Activated naive CD8-positive, alpha-beta T cell treated with anti-CD3 and anti-CD28 coated beads, Interleukin-2, amount 10 ng/mL, durations not matched to agents 7 days and 5 days (primary cell): ENCODE measurements at regions not wholly inside any gene's neighbourhood (a gene's known extent, or its start where the extent isn't known, plus 50 kb on each side); places are given as distances from the start of the nearest gene placed in this dataset.

Source experiments
- ATAC-seq: fragments of 150-1000 bp; cut with Tn5 transposase; one replicate; pipeline ENCODE4 v1.10.0; 2021; ENCODE audit warnings: low read depth, moderate library complexity
- POLR2A ChIA-PET: fragments of 350-600 bp; sonication (Branson Sonifier 250); formaldehyde crosslinking; loops from one replicate; lab custom pipeline; 2021; ENCODE audit warnings: antibody characterized with exemption; lab: Charles Lee
- DNase-seq: peaks from one replicate; pipeline ENCODE4 v3.0.0; 2021
- H3K27ac Mint-ChIP-seq: one replicate; pipeline ENCODE4 v1.8.0; 2022; ENCODE audit warnings: mild to moderate bottlenecking, mixed read lengths
- H3K27me3 Mint-ChIP-seq: one replicate; pipeline ENCODE4 v1.8.0; 2022; ENCODE audit warnings: mild to moderate bottlenecking, moderate library complexity, mixed read lengths
- H3K36me3 Mint-ChIP-seq: one replicate; pipeline ENCODE4 v1.8.0; 2021; ENCODE audit warnings: mild to moderate bottlenecking, mixed read lengths
- H3K4me1 Mint-ChIP-seq: one replicate; pipeline ENCODE4 v1.8.0; 2021; ENCODE audit warnings: mixed read lengths
- H3K4me3 Mint-ChIP-seq: one replicate; pipeline ENCODE4 v1.8.0; 2022; ENCODE audit warnings: mild to moderate bottlenecking, moderate library complexity, mixed read lengths
- H3K9me3 Mint-ChIP-seq: one replicate; pipeline ENCODE4 v1.8.0; 2021; ENCODE audit warnings: mixed read lengths

DNA sequence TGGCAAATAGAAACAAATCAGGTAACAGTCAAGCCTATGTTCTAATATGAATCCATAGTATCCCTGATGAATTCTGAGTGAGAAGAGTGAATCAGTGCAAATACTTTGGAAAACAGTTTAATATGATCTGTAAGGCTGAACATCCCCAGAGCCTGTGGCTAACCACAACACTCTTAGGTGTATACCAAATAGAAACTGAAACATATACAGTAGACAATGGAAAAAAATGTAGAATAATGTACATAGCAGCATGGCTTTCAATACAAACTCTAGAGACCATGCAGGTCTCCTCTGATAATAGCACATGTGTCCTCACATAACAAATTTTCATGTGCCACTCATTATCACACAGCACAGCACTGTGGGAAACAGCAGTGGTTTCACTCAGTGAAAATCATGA, 513.6 kb downstream of the CDY2B start:
- Mint-ChIP-seq H3K9me3 (no peaks in the 10 kb centered on the region), H3K4me1 (no peaks in the 10 kb centered on the region), H3K36me3 (no peaks in the 10 kb centered on the region), H3K27me3 (no peaks in the 10 kb centered on the region), H3K4me3 (no peak overlapping the region), H3K27ac (no peak overlapping the region)
- no peak for ATAC-seq
- POLR2A ChIA-PET: no interaction called here
- DNase-seq: no peak

DNA sequence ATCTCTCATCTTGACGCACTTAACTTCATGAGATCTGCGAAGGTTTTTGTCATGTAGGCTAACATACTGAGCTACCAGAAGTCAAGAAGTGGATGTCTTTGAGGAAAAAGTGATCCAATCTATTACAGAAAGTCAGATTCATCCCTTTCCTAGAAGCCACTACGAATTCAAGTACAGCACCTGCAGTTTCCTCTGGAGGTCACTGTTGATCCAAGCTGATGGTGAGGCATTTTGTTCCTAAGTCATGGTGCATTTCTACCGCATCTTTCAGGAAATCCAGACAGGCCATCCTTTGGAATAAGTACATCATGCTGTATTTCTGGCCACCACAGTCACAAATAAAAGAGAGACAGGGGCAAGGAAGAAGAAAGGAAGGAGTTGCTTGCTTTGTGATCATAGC, 541.0 kb downstream of the CDY2B start:
- Mint-ChIP-seq H3K36me3 (no peaks in the 10 kb centered on the region), H3K4me1 (no peaks in the 10 kb centered on the region), H3K4me3 (no peak overlapping the region), H3K9me3 (peaks cover 2% of the 10 kb centered on the region), H3K27me3 (no peaks in the 10 kb centered on the region), H3K27ac (no peak overlapping the region)
- ATAC-seq: no peak
- no peak for DNase-seq
- POLR2A ChIA-PET: no interaction called here

DNA sequence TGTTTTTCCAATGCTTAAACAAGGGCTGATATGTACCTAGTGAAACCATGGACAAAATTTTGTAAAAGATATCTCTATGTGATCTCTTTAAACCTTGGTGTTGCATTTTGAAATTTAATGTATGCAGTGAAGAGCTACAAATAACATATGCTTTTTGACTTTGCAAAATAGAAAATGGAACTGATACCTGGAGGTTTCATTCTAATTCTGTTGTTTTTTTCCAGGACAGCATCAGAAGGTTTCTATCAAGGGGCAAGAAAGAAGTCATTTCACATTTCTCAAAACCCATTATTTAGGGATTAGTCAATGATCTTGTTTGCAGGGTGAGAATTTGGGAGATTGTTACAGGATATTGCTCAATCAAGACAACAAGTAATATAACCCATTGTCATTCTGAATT, 549.3 kb downstream of the CDY2B start:
- Mint-ChIP-seq H3K9me3 (peaks cover 1% of the 10 kb centered on the region), H3K27ac (no peak overlapping the region), H3K27me3 (no peaks in the 10 kb centered on the region), H3K36me3 (no peaks in the 10 kb centered on the region), H3K4me1 (no peaks in the 10 kb centered on the region), H3K4me3 (no peak overlapping the region)
- DNase-seq (no peak), ATAC-seq (no peak)
- POLR2A ChIA-PET: no interaction called here

DNA sequence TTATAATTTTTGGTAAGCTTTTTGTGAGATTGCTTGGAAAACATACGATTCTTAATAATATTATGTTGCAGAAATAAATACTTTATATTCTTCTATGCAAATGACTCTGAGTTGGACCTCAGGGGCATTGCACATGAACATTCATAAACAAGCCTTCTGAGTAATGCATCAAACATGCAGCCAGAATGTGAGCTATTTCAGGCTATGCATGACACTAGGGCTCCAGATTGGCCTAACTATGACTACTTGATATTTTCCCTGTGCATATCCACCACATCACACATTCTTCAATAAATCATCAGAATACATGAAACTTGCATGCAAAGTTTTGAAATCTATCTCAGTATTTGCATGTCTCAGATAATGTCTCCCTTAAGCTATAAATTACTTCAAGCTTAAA, 560.1 kb downstream of the CDY2B start:
- no peaks in the 10 kb centered on the region for H3K36me3 Mint-ChIP-seq
- no peak overlapping the region for H3K4me3 Mint-ChIP-seq

DNA sequence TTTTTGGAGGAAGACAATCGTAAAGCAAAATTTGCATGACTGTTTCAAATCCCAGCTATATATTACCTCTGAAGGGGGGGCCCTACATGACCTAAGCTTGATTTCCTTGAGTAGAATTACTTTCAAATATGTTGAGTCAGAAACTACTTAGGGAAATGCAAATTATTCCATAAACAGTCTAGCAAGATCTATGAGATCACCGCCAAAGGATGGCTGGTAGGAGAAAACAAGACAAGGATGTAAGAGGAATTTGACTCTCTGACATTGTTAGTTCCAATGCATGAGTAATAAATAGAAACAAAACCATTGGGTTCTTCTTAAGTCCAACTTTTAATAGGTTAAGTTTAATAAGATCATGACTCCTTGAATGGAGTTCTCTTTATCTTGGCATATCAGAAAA, 561.4 kb downstream of the CDY2B start:
- no peaks in the 10 kb centered on the region for H3K36me3 Mint-ChIP-seq
- DNase-seq (no peak), ATAC-seq (no peak)
- no peaks in the 10 kb centered on the region for H3K9me3 Mint-ChIP-seq
- POLR2A ChIA-PET: no interaction called here
- H3K4me1 Mint-ChIP-seq: no peaks in the 10 kb centered on the region
- H3K4me3 Mint-ChIP-seq: no peak overlapping the region
- no peaks in the 10 kb centered on the region for H3K27me3 Mint-ChIP-seq
- no peak overlapping the region for H3K27ac Mint-ChIP-seq

More for the DNA sequence above, 560.1 kb downstream of the CDY2B start:
- Mint-ChIP-seq H3K4me1 (no peaks in the 10 kb centered on the region), H3K27ac (no peak overlapping the region), H3K9me3 (no peaks in the 10 kb centered on the region), H3K27me3 (no peaks in the 10 kb centered on the region)
- DNase-seq (no peak), ATAC-seq (no peak)
- POLR2A ChIA-PET: no interaction called here

DNA sequence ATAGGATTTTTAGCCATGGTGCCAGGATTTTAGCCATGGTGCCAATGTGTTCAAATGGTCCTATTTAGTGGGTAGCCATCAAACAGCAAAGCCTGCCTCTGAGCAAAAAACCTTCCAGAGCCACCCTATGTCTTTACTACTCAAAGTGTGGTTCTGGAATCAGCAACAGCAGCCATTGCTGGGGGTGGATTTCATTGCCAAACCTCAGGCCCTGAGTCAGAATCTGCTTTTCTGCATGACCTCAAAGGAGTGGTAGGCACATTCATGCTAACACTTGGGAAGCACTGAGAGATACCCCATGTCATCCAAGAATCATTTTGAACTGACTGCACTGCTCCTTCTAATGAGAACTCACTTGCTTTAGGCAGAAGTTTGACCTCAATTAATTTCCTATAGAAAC, 603.0 kb downstream of the CDY2B start:
- Mint-ChIP-seq H3K4me3 (no peak overlapping the region), H3K9me3 (no peaks in the 10 kb centered on the region), H3K27me3 (no peaks in the 10 kb centered on the region), H3K27ac (no peak overlapping the region), H3K4me1 (no peaks in the 10 kb centered on the region), H3K36me3 (no peaks in the 10 kb centered on the region)
- DNase-seq (no peak), ATAC-seq (no peak)
- POLR2A ChIA-PET: no interaction called here

DNA sequence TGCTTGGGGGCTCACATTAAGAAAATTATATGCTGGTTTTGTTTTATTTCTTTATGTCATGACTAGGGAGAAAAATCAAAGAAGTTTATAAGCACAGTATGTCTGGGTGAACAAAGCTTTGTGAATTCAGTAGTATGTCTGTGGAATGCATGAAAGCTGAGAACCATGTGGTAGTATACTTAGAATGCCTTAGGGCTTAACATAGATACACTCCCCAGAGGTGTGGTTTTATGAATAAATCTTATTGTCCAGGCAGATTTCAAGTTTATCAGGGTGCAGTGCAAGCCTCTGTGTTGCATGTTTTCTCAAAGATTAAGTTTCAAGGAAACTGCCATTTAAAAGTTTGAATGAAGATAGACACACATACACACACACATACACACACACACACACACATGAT, 620.5 kb downstream of the CDY2B start:
- no peaks in the 10 kb centered on the region for H3K4me1 Mint-ChIP-seq
- ATAC-seq (no peak), DNase-seq (no peak)
- no peak overlapping the region for H3K27ac Mint-ChIP-seq
- H3K36me3 Mint-ChIP-seq: no peaks in the 10 kb centered on the region
- no peaks in the 10 kb centered on the region for H3K9me3 Mint-ChIP-seq
- H3K27me3 Mint-ChIP-seq: no peaks in the 10 kb centered on the region
- no peak overlapping the region for H3K4me3 Mint-ChIP-seq
- POLR2A ChIA-PET: no interaction called here

DNA sequence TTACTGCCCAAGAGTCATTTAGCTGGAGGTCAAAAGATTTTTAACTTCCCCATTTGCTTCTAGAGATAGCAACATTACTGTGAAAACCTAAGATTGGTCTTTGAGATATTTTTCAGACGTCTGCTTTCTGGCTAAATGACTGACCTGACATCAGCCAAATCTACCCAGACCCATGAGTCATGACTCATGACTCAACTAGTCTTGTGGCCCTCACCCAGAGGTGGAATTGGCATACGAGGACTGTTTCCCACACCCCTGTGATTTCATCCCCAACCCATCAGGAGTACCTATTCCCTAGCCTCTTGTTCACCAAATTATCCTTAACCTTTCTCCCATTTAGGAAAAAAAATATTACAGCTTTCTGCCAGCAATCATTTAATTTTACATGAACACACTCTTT, 641.6 kb downstream of the CDY2B start:
- Mint-ChIP-seq H3K4me1 (no peaks in the 10 kb centered on the region), H3K27ac (no peak overlapping the region), H3K9me3 (peaks cover 1% of the 10 kb centered on the region), H3K36me3 (no peaks in the 10 kb centered on the region), H3K4me3 (no peak overlapping the region), H3K27me3 (no peaks in the 10 kb centered on the region)
- DNase-seq (no peak), ATAC-seq (no peak)
- POLR2A ChIA-PET: no interaction called here

DNA sequence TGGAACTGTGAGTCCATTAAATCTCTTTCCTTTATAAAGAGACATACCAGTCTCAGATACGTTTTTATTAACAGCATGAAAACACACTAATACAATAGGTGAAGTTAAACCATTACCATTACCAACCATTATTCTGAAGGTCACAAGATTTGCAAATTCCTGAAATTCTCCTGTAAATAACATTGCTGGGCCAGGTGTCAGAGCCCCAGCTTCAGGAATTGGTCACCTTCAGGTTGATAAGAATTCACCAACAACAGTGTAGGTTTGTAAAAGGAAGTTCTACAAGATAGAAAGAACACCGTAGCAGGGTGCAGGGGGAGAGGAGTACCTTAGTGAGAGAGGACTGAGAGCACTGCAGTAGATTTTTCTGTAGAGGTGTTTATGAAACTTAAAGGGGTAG, 644.3 kb downstream of the CDY2B start:
- Mint-ChIP-seq H3K4me3 (no peak overlapping the region), H3K27ac (no peak overlapping the region), H3K9me3 (peaks cover 1% of the 10 kb centered on the region), H3K4me1 (no peaks in the 10 kb centered on the region), H3K36me3 (no peaks in the 10 kb centered on the region), H3K27me3 (no peaks in the 10 kb centered on the region)
- POLR2A ChIA-PET: no interaction called here
- ATAC-seq: no peak
- no peak for DNase-seq

DNA sequence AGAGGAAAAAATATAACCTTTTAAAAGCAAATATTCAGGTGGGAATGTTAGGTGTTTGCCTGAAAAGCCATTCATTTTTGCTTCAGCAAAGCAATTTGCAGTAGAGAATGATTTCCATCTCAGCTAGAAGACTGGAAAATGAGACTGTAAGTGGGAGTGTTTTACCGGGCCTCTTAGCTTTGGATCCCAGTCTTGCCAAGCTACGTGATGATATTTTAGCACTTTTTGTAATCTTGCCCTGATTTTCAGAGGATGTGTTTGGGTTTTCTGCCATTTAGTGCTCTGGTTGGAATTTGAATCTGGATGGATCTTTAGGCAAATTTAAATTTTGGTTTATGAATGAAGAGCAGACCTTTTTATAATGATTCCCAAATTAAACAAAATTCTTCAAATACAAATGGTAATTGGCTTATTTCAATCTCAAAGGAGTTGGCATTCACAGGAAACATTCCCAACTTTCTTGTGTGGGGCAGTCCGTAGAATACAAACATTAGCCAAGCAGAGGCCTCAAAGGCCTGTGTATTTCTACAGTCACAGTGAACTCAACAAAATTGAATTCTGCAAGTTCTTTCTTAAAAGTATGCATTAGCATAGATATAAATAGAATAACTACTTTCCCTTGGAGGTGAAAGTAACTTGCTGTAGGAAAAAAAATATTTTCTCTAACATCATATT, 646.4 kb downstream of the CDY2B start:
- POLR2A ChIA-PET: no interaction called here
- DNase-seq (no peak), ATAC-seq (no peak)
- Mint-ChIP-seq H3K9me3 (peaks cover 1% of the 10 kb centered on the region), H3K27ac (no peak overlapping the region), H3K36me3 (no peaks in the 10 kb centered on the region), H3K4me1 (no peaks in the 10 kb centered on the region), H3K4me3 (no peak overlapping the region), H3K27me3 (no peaks in the 10 kb centered on the region)

DNA sequence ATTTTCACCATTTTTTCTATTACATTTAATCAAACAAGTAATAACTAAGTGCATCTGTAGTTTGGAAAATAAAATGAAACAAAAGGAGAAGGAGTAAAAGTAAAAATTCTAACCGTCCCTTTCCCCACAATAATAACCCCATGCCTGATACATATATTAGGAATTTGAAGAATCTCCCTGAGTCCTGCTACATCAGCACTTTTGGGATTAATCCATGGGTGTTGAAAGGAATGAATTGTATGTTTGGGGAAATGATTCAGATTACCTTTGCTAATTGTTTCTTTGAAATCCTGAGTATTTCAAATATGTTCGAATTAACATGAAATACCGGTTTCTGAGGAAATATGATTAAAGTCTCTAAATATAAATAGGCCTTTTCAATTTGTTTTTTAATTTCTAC, 648.0 kb downstream of the CDY2B start:
- no peaks in the 10 kb centered on the region for H3K36me3 Mint-ChIP-seq
- no peak for ATAC-seq
- H3K27me3 Mint-ChIP-seq: no peaks in the 10 kb centered on the region
- no peak overlapping the region for H3K4me3 Mint-ChIP-seq
- no peak overlapping the region for H3K27ac Mint-ChIP-seq
- H3K4me1 Mint-ChIP-seq: no peaks in the 10 kb centered on the region
- peaks cover under 1% of the 10 kb centered on the region for H3K9me3 Mint-ChIP-seq
- DNase-seq: no peak
- POLR2A ChIA-PET: no interaction called here

DNA sequence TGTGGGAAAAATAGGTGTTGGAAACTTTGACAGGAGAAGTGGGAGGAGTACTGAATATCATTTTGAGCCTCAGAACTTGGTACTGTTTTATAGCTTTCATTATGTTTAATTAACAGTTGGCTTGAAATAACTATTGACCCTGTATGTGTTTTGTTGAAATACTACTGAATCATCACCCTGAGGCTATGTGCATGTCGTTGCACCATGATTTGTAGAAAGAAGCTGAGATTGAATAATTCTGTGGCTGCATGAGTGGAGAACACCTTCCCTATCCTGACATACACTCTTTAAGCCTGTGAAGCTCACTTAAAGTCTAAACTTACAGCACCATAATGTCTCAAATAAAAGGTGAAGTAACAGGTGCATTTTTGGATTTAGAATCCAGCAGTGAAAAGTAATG, 656.5 kb downstream of the CDY2B start:
- H3K27ac Mint-ChIP-seq: no peak overlapping the region
- POLR2A ChIA-PET: no interaction called here

DNA sequence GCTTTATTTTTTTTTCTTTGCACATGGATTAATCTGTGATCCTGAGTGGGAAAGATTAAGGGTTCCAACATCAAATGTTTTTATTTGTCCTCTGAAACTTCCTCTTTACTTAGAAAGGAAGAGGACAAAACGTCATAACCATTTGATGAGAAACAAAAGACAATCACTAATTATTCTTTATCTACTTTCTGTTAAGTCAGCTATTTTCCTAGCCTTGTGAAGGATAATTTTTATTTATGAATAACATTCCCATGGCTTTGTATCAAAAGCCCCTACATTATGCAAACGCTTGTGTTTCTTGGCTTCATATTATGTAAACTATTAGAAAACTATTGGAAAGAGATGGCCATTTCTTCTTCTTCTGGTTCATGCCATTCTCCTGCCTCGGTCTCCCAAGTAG, 677.6 kb downstream of the CDY2B start:
- no peaks in the 10 kb centered on the region for H3K36me3 Mint-ChIP-seq
- no peak overlapping the region for H3K4me3 Mint-ChIP-seq
- H3K27me3 Mint-ChIP-seq: no peaks in the 10 kb centered on the region
- no peak for DNase-seq
- H3K27ac Mint-ChIP-seq: no peak overlapping the region
- no peaks in the 10 kb centered on the region for H3K9me3 Mint-ChIP-seq
- no peaks in the 10 kb centered on the region for H3K4me1 Mint-ChIP-seq
- no peak for ATAC-seq
- POLR2A ChIA-PET: no interaction called here

More for the DNA sequence above, 656.5 kb downstream of the CDY2B start:
- H3K4me3 Mint-ChIP-seq: no peak overlapping the region
- no peaks in the 10 kb centered on the region for H3K27me3 Mint-ChIP-seq
- no peaks in the 10 kb centered on the region for H3K9me3 Mint-ChIP-seq
- ATAC-seq (no peak), DNase-seq (no peak)
- no peaks in the 10 kb centered on the region for H3K4me1 Mint-ChIP-seq
- H3K36me3 Mint-ChIP-seq: no peaks in the 10 kb centered on the region

DNA sequence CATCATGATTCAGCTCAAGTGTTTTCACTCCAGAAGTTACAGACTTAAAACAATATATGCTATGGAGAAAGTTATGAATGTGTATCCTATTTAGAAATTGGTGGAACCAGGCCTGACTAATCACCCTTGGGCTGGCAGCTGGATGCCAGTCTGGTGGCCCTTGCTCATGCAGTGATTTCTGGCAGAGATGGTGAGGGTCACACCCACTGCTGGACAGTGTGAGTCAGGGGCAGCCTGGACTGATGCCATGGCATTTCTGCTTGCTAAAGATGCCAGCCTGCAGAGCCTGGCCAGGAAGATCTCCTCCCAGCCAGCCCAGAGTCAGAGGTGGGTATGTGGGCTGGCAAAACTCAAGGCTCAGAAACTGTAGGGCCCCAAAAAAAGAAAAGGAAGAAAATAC, 695.7 kb downstream of the CDY2B start:
- ATAC-seq (no peak), DNase-seq (no peak)
- Mint-ChIP-seq H3K9me3 (no peaks in the 10 kb centered on the region), H3K36me3 (no peaks in the 10 kb centered on the region), H3K4me1 (no peaks in the 10 kb centered on the region), H3K27ac (no peak overlapping the region), H3K27me3 (no peaks in the 10 kb centered on the region), H3K4me3 (no peak overlapping the region)
- POLR2A ChIA-PET: no interaction called here

DNA sequence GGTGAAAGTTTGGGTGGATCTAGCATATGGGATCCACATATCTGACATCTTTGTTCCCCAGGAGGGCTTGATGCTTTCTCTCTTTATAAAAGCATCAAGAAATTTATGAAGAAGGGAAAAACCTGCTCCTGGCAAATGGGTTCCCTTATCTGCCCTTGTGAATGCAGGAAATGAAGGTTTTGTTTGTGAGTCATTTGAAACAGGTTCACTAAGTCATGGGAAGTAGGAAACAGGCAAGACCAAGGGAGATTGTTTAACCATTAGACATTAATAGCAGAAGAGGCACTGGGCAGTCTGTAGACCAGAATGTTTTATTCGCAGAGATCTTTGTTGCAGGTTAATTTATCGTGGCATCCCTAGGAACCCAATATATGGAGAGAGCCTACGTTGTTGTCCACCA, 713.1 kb downstream of the CDY2B start:
- peaks cover 5% of the 10 kb centered on the region for H3K9me3 Mint-ChIP-seq
- POLR2A ChIA-PET: no interaction called here
- no peaks in the 10 kb centered on the region for H3K27me3 Mint-ChIP-seq
- H3K27ac Mint-ChIP-seq: no peak overlapping the region
- DNase-seq (no peak), ATAC-seq (no peak)
- H3K4me3 Mint-ChIP-seq: no peak overlapping the region
- no peaks in the 10 kb centered on the region for H3K36me3 Mint-ChIP-seq
- no peaks in the 10 kb centered on the region for H3K4me1 Mint-ChIP-seq
